Neutrophil (primary cell): ENCODE measurements at regions not wholly inside any gene's neighbourhood (a gene's known extent, or its start where the extent isn't known, plus 50 kb on each side); places are given as distances from the start of the nearest gene placed in this dataset.

ENCODE experiments used
- H3K27ac ChIP-seq: fragments of 200-600 bp; sonication (generic); 2 replicates; pipeline ENCODE4 v1.5.1; 2016; ENCODE audit warnings: mild to moderate bottlenecking, moderate library complexity
- H3K27me3 ChIP-seq: fragments of 200-600 bp; sonication (generic); 2 replicates; pipeline ENCODE4 v1.6.0; 2016; ENCODE audit warnings: mild to moderate bottlenecking
- H3K36me3 ChIP-seq: fragments of 200-600 bp; sonication (generic); 2 replicates; pipeline ENCODE4 v1.5.1; 2017
- H3K4me1 ChIP-seq, 2 experiments: fragments of 200-600 bp in 1 of 2; sonication (generic) in 1 of 2; 1 replicate in 1 of 2; 2 replicates in 1 of 2; pipeline versions ENCODE4 v1.5.1 to v1.6.1; 2013 to 2016; ENCODE audit warnings: low read depth in 1 of 2, low read length in 1 of 2, mild to moderate bottlenecking in 1 of 2, moderate library complexity in 1 of 2; ENCODE audit not compliant: control insufficient read depth in 1 of 2, insufficient read depth in 1 of 2
- H3K4me3 ChIP-seq, 2 experiments: fragments of 200-600 bp in 1 of 2; sonication (generic) in 1 of 2; 1 replicate in 1 of 2; 2 replicates in 1 of 2; pipeline ENCODE4 v1.5.1; 2013 to 2016; ENCODE audit warnings: low read depth in 1 of 2, low read length in 1 of 2, mild to moderate bottlenecking in 1 of 2, moderate library complexity in 1 of 2
- H3K9me3 ChIP-seq: fragments of 200-600 bp; sonication (generic); 2 replicates; pipeline ENCODE4 v1.5.1; 2016
- TF ChIP-seq, protein P1 (sequence below): fragments of 200-600 bp; sonication (generic); IDR thresholded peaks from 2 replicates; pipeline ENCODE4 v1.5.1; 2016; ENCODE audit warnings: antibody characterized with exemption

DNA sequence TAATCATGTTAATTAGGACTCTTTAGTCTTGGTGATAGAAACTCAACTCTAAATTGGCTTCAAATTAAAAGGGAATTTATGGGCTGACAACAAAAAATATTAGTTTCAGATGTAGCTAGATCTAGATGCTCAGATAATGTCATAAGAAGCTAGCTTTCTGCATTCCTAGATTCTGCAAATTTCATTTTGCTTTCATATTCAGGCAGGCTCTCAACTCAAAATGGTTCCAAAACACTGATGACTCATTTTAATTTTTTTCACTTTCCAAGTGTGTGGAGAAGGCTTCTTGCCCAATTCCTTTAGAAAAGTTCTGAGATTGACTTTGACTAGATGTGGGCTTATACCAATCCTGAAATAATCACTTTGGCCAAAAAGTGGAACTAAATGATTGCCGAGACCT is 236.7 kb upstream of the GOT2 start:
- Histone ChIP-seq H3K27ac (no peak overlapping the region), H3K36me3 (no peaks in the 10 kb centered on the region), H3K4me3 (no peak overlapping the region), H3K27me3 (no peaks in the 10 kb centered on the region), H3K4me1 (no peaks in the 10 kb centered on the region), H3K9me3 (no peaks in the 10 kb centered on the region)
- TF ChIP-seq, protein P1, sequence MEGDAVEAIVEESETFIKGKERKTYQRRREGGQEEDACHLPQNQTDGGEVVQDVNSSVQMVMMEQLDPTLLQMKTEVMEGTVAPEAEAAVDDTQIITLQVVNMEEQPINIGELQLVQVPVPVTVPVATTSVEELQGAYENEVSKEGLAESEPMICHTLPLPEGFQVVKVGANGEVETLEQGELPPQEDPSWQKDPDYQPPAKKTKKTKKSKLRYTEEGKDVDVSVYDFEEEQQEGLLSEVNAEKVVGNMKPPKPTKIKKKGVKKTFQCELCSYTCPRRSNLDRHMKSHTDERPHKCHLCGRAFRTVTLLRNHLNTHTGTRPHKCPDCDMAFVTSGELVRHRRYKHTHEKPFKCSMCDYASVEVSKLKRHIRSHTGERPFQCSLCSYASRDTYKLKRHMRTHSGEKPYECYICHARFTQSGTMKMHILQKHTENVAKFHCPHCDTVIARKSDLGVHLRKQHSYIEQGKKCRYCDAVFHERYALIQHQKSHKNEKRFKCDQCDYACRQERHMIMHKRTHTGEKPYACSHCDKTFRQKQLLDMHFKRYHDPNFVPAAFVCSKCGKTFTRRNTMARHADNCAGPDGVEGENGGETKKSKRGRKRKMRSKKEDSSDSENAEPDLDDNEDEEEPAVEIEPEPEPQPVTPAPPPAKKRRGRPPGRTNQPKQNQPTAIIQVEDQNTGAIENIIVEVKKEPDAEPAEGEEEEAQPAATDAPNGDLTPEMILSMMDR: no peak

DNA sequence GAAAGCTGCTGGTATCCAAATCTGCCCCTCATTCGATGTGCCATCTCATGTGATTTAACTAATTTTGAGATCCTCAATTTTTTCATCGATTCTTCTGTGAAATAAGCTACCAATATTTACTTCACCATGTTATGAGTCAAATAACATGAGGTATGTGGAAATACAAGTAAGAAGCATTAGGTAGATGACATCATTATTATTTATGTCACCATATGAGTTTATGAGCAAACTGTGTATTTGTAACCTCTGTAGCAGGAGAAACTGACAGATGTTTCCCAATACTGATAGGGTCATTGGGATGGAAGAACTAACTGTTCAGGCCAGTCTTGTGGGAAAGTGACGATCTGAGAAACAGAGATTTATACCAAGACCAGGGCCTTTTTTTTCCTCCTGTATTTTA is 229.4 kb upstream of the GOT2 start:
- TF ChIP-seq, protein P1: no peak
- Histone ChIP-seq H3K27me3 (no peaks in the 10 kb centered on the region), H3K4me3 (no peak overlapping the region), H3K9me3 (no peaks in the 10 kb centered on the region), H3K4me1 (no peaks in the 10 kb centered on the region), H3K36me3 (no peaks in the 10 kb centered on the region), H3K27ac (no peak overlapping the region)

DNA sequence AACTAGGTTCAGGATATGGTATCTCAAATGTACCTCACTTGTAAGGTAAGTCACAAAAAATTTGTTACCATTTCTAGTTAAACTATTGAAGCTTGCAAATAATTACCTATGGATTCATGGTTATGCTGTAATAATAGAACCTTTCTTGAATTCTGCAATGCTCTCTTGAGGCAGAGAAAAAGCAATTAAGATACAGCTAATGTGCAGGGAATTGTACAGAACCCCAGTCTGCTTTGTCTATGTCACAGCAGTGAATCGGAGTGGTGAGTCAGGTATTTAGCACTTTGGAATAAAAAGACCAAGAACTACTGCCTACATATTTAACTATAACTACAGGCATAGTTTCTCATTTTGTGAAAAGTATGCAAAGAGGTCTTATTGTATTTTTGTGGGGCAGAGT is 228.7 kb upstream of the GOT2 start:
- Histone ChIP-seq H3K9me3 (no peaks in the 10 kb centered on the region), H3K27ac (no peak overlapping the region), H3K4me3 (no peak overlapping the region), H3K36me3 (no peaks in the 10 kb centered on the region), H3K4me1 (no peaks in the 10 kb centered on the region), H3K27me3 (no peaks in the 10 kb centered on the region)
- TF ChIP-seq, protein P1: no peak

DNA sequence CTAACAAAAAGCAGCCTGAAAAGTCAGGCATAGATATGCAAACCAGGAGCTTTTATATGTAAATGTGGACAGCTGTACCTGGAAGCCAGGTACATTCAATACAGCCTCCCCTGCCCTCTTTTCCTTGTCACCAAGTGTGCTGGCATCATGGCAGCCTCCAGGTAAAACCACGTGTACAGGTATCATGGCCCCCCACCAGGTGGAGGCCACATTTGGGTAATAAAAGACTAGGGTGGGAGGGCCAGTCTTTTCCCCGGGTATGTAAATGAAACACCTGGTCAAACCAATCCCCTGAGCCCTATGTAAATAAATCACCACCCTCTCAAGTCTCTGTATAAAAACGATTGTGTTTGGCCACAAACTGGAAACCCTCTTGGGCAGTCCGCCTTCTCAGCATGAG is 226.4 kb upstream of the GOT2 start:
- TF ChIP-seq, protein P1: no peak
- no peaks in the 10 kb centered on the region for H3K4me1 ChIP-seq
- no peaks in the 10 kb centered on the region for H3K9me3 ChIP-seq
- no peaks in the 10 kb centered on the region for H3K36me3 ChIP-seq
- H3K27ac ChIP-seq: no peak overlapping the region
- no peak overlapping the region for H3K4me3 ChIP-seq
- H3K27me3 ChIP-seq: no peaks in the 10 kb centered on the region

DNA sequence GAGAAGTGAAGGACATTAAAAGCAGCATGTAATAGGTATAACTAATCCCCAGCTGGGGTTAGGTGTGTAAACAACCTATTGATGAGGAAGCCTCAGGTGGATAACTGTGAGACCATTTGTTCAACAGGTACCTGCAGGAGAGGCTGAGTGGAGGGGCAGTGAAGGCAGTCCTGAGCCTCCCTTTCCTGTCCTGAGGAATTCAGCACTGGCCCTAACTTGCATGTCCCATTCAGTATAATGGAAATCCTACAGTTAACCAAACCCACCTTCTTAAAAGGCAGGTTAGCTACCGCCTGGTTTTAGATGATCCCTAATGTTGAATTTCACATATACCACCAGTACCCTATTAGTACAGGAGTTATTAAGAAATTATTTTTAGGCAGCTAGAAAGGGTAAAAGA is 225.9 kb upstream of the GOT2 start:
- H3K4me1 ChIP-seq: no peaks in the 10 kb centered on the region
- no peaks in the 10 kb centered on the region for H3K27me3 ChIP-seq
- H3K36me3 ChIP-seq: no peaks in the 10 kb centered on the region
- H3K4me3 ChIP-seq: no peak overlapping the region
- H3K9me3 ChIP-seq: no peaks in the 10 kb centered on the region
- no peak overlapping the region for H3K27ac ChIP-seq
- TF ChIP-seq, protein P1: no peak

DNA sequence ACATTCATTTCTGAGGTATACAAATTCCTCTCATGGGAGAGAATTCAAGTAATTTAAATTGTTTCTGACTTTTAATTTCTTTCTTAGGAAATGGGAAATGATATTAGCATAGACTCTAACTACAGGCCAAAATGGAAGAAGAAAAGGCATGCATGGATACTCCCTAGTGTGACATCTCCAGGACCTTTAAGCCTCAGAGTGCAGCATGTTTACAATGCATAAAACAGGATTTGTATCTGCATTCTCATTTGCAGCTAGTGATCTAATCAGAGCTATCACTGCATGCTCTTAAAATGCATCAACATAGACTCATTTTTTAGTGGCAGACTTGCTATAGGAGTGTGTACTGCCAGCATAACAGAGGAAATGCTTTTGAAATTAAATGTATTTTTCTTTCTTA is 224.6 kb upstream of the GOT2 start:
- TF ChIP-seq, protein P1: no peak
- Histone ChIP-seq H3K9me3 (no peaks in the 10 kb centered on the region), H3K27me3 (no peaks in the 10 kb centered on the region), H3K27ac (no peak overlapping the region), H3K4me3 (no peak overlapping the region), H3K4me1 (no peaks in the 10 kb centered on the region), H3K36me3 (no peaks in the 10 kb centered on the region)
